ENCODE measurements at regions not wholly inside any gene's neighbourhood (a gene's known extent, or its start where the extent isn't known, plus 50 kb on each side); places are given as distances from the start of the nearest gene placed in this dataset.

- TF ChIP-seq POLR2AphosphoS5 (IDR thresholded peaks at IDR 0.05; ENCODE audit: low read depth, low read length) (no peak), POLR2A (IDR thresholded peaks at IDR 0.05; ENCODE audit: low read depth, low read length) (no peak), TAF1 (IDR thresholded peaks at IDR 0.05; ENCODE audit: low read depth, low read length) (no peak), SPI1 (IDR thresholded peaks at IDR 0.05; ENCODE audit: low read depth, low read length) (no peak)
These were observed 138.9 kb downstream of the TMEM26 start for GRCh38 chr10:61314273-61314672.
